ENCODE measurements at regions not wholly inside any gene's neighbourhood (a gene's known extent, or its start where the extent isn't known, plus 50 kb on each side); places are given as distances from the start of the nearest gene placed in this dataset.

GRCh38 chr4:27759611-27760575 is 899.3 kb downstream of the STIM2 start:
- no peak for TF ChIP-seq CTBP1 (IDR thresholded peaks at IDR 0.05; ENCODE audit: borderline replicate concordance)
- no peak for TF ChIP-seq PKNOX1 (IDR thresholded peaks at IDR 0.05)
- TF ChIP-seq L3MBTL2 (conservative IDR thresholded peaks at IDR 0.05), result no peak
- TF ChIP-seq FOXK2 (IDR thresholded peaks at IDR 0.05), result no peak
- no peak for TF ChIP-seq ZNF384 (IDR thresholded peaks at IDR 0.05)
- TF ChIP-seq TARDBP (IDR thresholded peaks at IDR 0.05), result no peak
- no peak for TF ChIP-seq ARNT (IDR thresholded peaks at IDR 0.05)
- no peak for TF ChIP-seq NFRKB (IDR thresholded peaks at IDR 0.05)
- TF ChIP-seq FOXA1 (IDR thresholded peaks at IDR 0.05), result no peak
- TF ChIP-seq SUZ12 (IDR thresholded peaks at IDR 0.05), result no peak
- TF ChIP-seq ELF4 (IDR thresholded peaks at IDR 0.05), result no peak
- ChIA-PET CTCF (no interaction called here), POLR2A (no interaction called here)
- no peak for DNase-seq (ENCODE audit: extremely low spot score)

- ChIA-PET CTCF (no interaction called here), POLR2A (no interaction called here)
- TF ChIP-seq CTBP1 (IDR thresholded peaks at IDR 0.05; ENCODE audit: borderline replicate concordance) (no peak), SUZ12 (IDR thresholded peaks at IDR 0.05) (no peak), SP1 (IDR thresholded peaks at IDR 0.05) (no peak), HDGF (IDR thresholded peaks at IDR 0.05; ENCODE audit: borderline replicate concordance) (no peak), L3MBTL2 (conservative IDR thresholded peaks at IDR 0.05) (no peak), ZNF384 (IDR thresholded peaks at IDR 0.05) (no peak), LEF1 (IDR thresholded peaks at IDR 0.05; ENCODE audit: borderline replicate concordance) (no peak), FOXK2 (IDR thresholded peaks at IDR 0.05) (no peak), FOXA1 (IDR thresholded peaks at IDR 0.05) (no peak), ARNT (IDR thresholded peaks at IDR 0.05) (no peak), FOXM1 (IDR thresholded peaks at IDR 0.05; ENCODE audit: borderline replicate concordance) (no peak), PKNOX1 (IDR thresholded peaks at IDR 0.05) (no peak), TARDBP (IDR thresholded peaks at IDR 0.05) (no peak), NFRKB (IDR thresholded peaks at IDR 0.05) (no peak), BHLHE40 (IDR thresholded peaks at IDR 0.05; ENCODE audit: borderline replicate concordance) (no peak), ELF4 (IDR thresholded peaks at IDR 0.05) (no peak)
- DNase-seq (ENCODE audit: extremely low spot score), result no peak
These were observed 903.3 kb downstream of the STIM2 start for GRCh38 chr4:27763830-27764525.

GRCh38 chr4:27764526-27764837 is 903.8 kb downstream of the STIM2 start:
- CTCF ChIA-PET, result no interaction called here
- POLR2A ChIA-PET, result no interaction called here
- DNase-seq (ENCODE audit: extremely low spot score), result no peak
- TF ChIP-seq NFRKB (IDR thresholded peaks at IDR 0.05) (no peak), CTBP1 (IDR thresholded peaks at IDR 0.05; ENCODE audit: borderline replicate concordance) (no peak), ZNF384 (IDR thresholded peaks at IDR 0.05) (no peak)

GRCh38 chr4:27770895-27771294 is 910.3 kb downstream of the STIM2 start:
- ChIA-PET POLR2A (no interaction called here), CTCF (interaction anchor here (0.6 kb wide), 1 partner anchor 86 kb away, joined by 3 read pairs; no protein-coding TSS in a partner anchor)
- TF ChIP-seq BHLHE40 (IDR thresholded peaks at IDR 0.05; ENCODE audit: borderline replicate concordance), result no peak
- no peak for TF ChIP-seq PKNOX1 (IDR thresholded peaks at IDR 0.05)
- TF ChIP-seq SP1 (IDR thresholded peaks at IDR 0.05), result no peak
- no peak for TF ChIP-seq FOXM1 (IDR thresholded peaks at IDR 0.05; ENCODE audit: borderline replicate concordance)
- TF ChIP-seq CTBP1 (IDR thresholded peaks at IDR 0.05; ENCODE audit: borderline replicate concordance), result no peak
- DNase-seq (ENCODE audit: extremely low spot score), result no peak

GRCh38 chr4:27775156-27775555 is 914.5 kb downstream of the STIM2 start:
- DNase-seq (ENCODE audit: extremely low spot score), result no peak
- POLR2A ChIA-PET, result no interaction called here
- CTCF ChIA-PET, result no interaction called here
- TF ChIP-seq TARDBP (IDR thresholded peaks at IDR 0.05) (no peak), ELF4 (IDR thresholded peaks at IDR 0.05) (no peak), SUZ12 (IDR thresholded peaks at IDR 0.05) (no peak)

- TF ChIP-seq ZNF384 (IDR thresholded peaks at IDR 0.05), result no peak
- no peak for TF ChIP-seq FOXA1 (IDR thresholded peaks at IDR 0.05)
- TF ChIP-seq TARDBP (IDR thresholded peaks at IDR 0.05), result no peak
- DNase-seq (ENCODE audit: extremely low spot score), result no peak
- CTCF ChIA-PET, result no interaction called here
- POLR2A ChIA-PET, result no interaction called here
These were observed 919.2 kb downstream of the STIM2 start for GRCh38 chr4:27779827-27780226.

- ChIA-PET CTCF (no interaction called here), POLR2A (no interaction called here)
- TF ChIP-seq FOXM1 (IDR thresholded peaks at IDR 0.05; ENCODE audit: borderline replicate concordance) (no peak), TARDBP (IDR thresholded peaks at IDR 0.05) (no peak), CTBP1 (IDR thresholded peaks at IDR 0.05; ENCODE audit: borderline replicate concordance) (no peak), FOXA1 (IDR thresholded peaks at IDR 0.05) (no peak), NFRKB (IDR thresholded peaks at IDR 0.05) (no peak), BHLHE40 (IDR thresholded peaks at IDR 0.05; ENCODE audit: borderline replicate concordance) (no peak), L3MBTL2 (conservative IDR thresholded peaks at IDR 0.05) (no peak), FOXK2 (IDR thresholded peaks at IDR 0.05) (no peak), SP1 (IDR thresholded peaks at IDR 0.05) (no peak), ZNF384 (IDR thresholded peaks at IDR 0.05) (no peak), SUZ12 (IDR thresholded peaks at IDR 0.05) (no peak), ELF4 (IDR thresholded peaks at IDR 0.05) (no peak)
- DNase-seq (ENCODE audit: extremely low spot score), result no peak
These were observed 926.6 kb downstream of the STIM2 start for GRCh38 chr4:27787195-27787594.

Measured in HEK293T (cell line).